Fibroblast of peridontal ligament (primary cell): ENCODE measurements at regions not wholly inside any gene's neighbourhood (a gene's known extent, or its start where the extent isn't known, plus 50 kb on each side); places are given as distances from the start of the nearest gene placed in this dataset.
A peak's percentile ranks its signal among the peaks of the same experiment; 100 is the strongest.

ENCODE experiments used
- DNase-seq: peaks from one replicate; pipeline ENCODE4 v3.0.0-alpha.2; 2010; ENCODE audit errors: extremely low read depth

- no peak for DNase-seq
These were observed 145.9 kb upstream of the POU1F1 start for GRCh38 chr3:87422333-87422732.

GRCh38 chr3:87420171-87420570 lies 143.8 kb upstream of the POU1F1 start:
- DNase-seq = no peak

GRCh38 chr3:87414271-87414670 lies 137.9 kb upstream of the POU1F1 start:
- DNase-seq = no peak

- DNase-seq = no peak
These were observed 137.4 kb upstream of the POU1F1 start for GRCh38 chr3:87413814-87414213.

GRCh38 chr3:87410110-87410509 lies 133.7 kb upstream of the POU1F1 start:
- no peak for DNase-seq

GRCh38 chr3:87398168-87398801 lies 121.9 kb upstream of the POU1F1 start:
- DNase-seq = no peak

GRCh38 chr3:87397211-87397610 lies 120.8 kb upstream of the POU1F1 start:
- DNase-seq = peak; percentile 1

- no peak for DNase-seq
These were observed 114.4 kb upstream of the POU1F1 start for GRCh38 chr3:87390821-87391220.

- DNase-seq = no peak
These were observed 114.0 kb upstream of the POU1F1 start for GRCh38 chr3:87390353-87390752.

- DNase-seq = no peak
These were observed 98.9 kb upstream of the POU1F1 start for GRCh38 chr3:87375231-87375682.

GRCh38 chr3:87370007-87370406 lies 93.6 kb upstream of the POU1F1 start:
- DNase-seq = no peak

- no peak for DNase-seq
These were observed 91.4 kb upstream of the POU1F1 start for GRCh38 chr3:87367736-87368135.

- no peak for DNase-seq
These were observed 87.3 kb upstream of the POU1F1 start for GRCh38 chr3:87363721-87364120.

- no peak for DNase-seq
These were observed 85.6 kb upstream of the POU1F1 start for GRCh38 chr3:87361956-87362355.

GRCh38 chr3:87361271-87361670 lies 84.9 kb upstream of the POU1F1 start:
- DNase-seq = no peak

GRCh38 chr3:87359826-87360225 lies 83.4 kb upstream of the POU1F1 start:
- no peak for DNase-seq

- no peak for DNase-seq
These were observed 82.6 kb upstream of the POU1F1 start for GRCh38 chr3:87359025-87359424.

- no peak for DNase-seq
These were observed 81.7 kb upstream of the POU1F1 start for GRCh38 chr3:87358066-87358465.

- no peak for DNase-seq
These were observed 78.0 kb upstream of the POU1F1 start for GRCh38 chr3:87354398-87354797.

GRCh38 chr3:87351937-87352336 lies 75.6 kb upstream of the POU1F1 start:
- DNase-seq = no peak

- peak; percentile 65 for DNase-seq
These were observed 74.2 kb upstream of the POU1F1 start for GRCh38 chr3:87350367-87351199.

GRCh38 chr3:87349833-87350232 lies 73.4 kb upstream of the POU1F1 start:
- no peak for DNase-seq

GRCh38 chr3:87336761-87337160 lies 60.4 kb upstream of the POU1F1 start:
- no peak for DNase-seq
